ENCODE measurements at regions not wholly inside any gene's neighbourhood (a gene's known extent, or its start where the extent isn't known, plus 50 kb on each side); places are given as distances from the start of the nearest gene placed in this dataset.

GRCh38 chr13:66128201-66128600 lies 1101.9 kb downstream of the PCDH9 start:
- no peaks in the 10 kb centered on the region for H3K4me1 ChIP-seq (ENCODE audit: insufficient read depth, low read length)
- Mint-ChIP-seq H3K4me3 (no peak overlapping the region), H3K27me3 (no peaks in the 10 kb centered on the region), H3K4me1 (ENCODE audit: low read depth) (no peaks in the 10 kb centered on the region), H3K36me3 (ENCODE audit: low read depth) (no peaks in the 10 kb centered on the region), H3K27ac (no peak overlapping the region), H3K9me3 (no peaks in the 10 kb centered on the region)
- POLR2A ChIA-PET: no interaction called here
- H3K27ac ChIP-seq (ENCODE audit: low read depth in 1 of 2, low read length in 2 of 2): no peak overlapping the region
- TF ChIP-seq CTCF (IDR thresholded peaks at IDR 0.05): no peak
- H3K36me3 ChIP-seq (ENCODE audit: insufficient read depth, low read length): no peaks in the 10 kb centered on the region
- DNase-seq (no peak), ATAC-seq (ENCODE audit: poor library complexity) (no peak)
- H3K4me3 ChIP-seq (ENCODE audit: low read length): no peak overlapping the region
- H3K27me3 ChIP-seq (ENCODE audit: control insufficient read depth in 1 of 2, insufficient read depth in 2 of 2, low read length in 2 of 2): no peaks in the 10 kb centered on the region
- H3K9me3 ChIP-seq (ENCODE audit: control insufficient read depth in 1 of 2, insufficient read depth in 1 of 2, low read length in 2 of 2): peaks cover 4 to 7% of the 10 kb centered on the region in 2 experiments
- intact Hi-C loops (cut with DNase I, micrococcal nuclease): no loop called here
- CTCF ChIA-PET: no interaction called here

- Histone ChIP-seq H3K36me3 (ENCODE audit: insufficient read depth, low read length) (no peaks in the 10 kb centered on the region), H3K9me3 (ENCODE audit: control insufficient read depth in 1 of 2, insufficient read depth in 1 of 2, low read length in 2 of 2) (peaks cover 0 to 3% of the 10 kb centered on the region in 2 experiments), H3K27ac (ENCODE audit: low read depth in 1 of 2, low read length in 2 of 2) (no peak overlapping the region), H3K4me3 (ENCODE audit: low read length) (no peak overlapping the region), H3K27me3 (ENCODE audit: control insufficient read depth in 1 of 2, insufficient read depth in 2 of 2, low read length in 2 of 2) (no peaks in the 10 kb centered on the region), H3K4me1 (ENCODE audit: insufficient read depth, low read length) (no peaks in the 10 kb centered on the region)
- no peak for ATAC-seq (ENCODE audit: poor library complexity)
- Mint-ChIP-seq H3K4me3 (no peak overlapping the region), H3K4me1 (ENCODE audit: low read depth) (no peaks in the 10 kb centered on the region), H3K36me3 (ENCODE audit: low read depth) (no peaks in the 10 kb centered on the region), H3K27me3 (no peaks in the 10 kb centered on the region), H3K9me3 (peaks cover 4% of the 10 kb centered on the region), H3K27ac (no peak overlapping the region)
- TF ChIP-seq CTCF (IDR thresholded peaks at IDR 0.05): no peak
- no peak for DNase-seq
- intact Hi-C loops (cut with DNase I, micrococcal nuclease): no loop called here
- ChIA-PET CTCF (no interaction called here), POLR2A (no interaction called here)
These were observed 1112.6 kb downstream of the PCDH9 start for GRCh38 chr13:66117563-66117962.

- no peaks in the 10 kb centered on the region for H3K36me3 Mint-ChIP-seq (ENCODE audit: low read depth)
- Histone ChIP-seq H3K36me3 (ENCODE audit: insufficient read depth, low read length) (no peaks in the 10 kb centered on the region), H3K9me3 (ENCODE audit: control insufficient read depth in 1 of 2, insufficient read depth in 1 of 2, low read length in 2 of 2) (no peaks in the 10 kb centered on the region), H3K27me3 (ENCODE audit: control insufficient read depth in 1 of 2, insufficient read depth in 2 of 2, low read length in 2 of 2) (no peaks in the 10 kb centered on the region), H3K27ac (ENCODE audit: low read depth in 1 of 2, low read length in 2 of 2) (no peak overlapping the region), H3K4me1 (ENCODE audit: insufficient read depth, low read length) (no peaks in the 10 kb centered on the region), H3K4me3 (ENCODE audit: low read length) (no peak overlapping the region)
- ChIA-PET CTCF (no interaction called here), POLR2A (no interaction called here)
- no peak for TF ChIP-seq CTCF (IDR thresholded peaks at IDR 0.05)
- H3K27me3 Mint-ChIP-seq: no peaks in the 10 kb centered on the region
- ATAC-seq (ENCODE audit: poor library complexity) (no peak), DNase-seq (no peak)
- H3K4me1 Mint-ChIP-seq (ENCODE audit: low read depth): no peaks in the 10 kb centered on the region
- intact Hi-C loops (cut with DNase I, micrococcal nuclease): no loop called here
- no peaks in the 10 kb centered on the region for H3K9me3 Mint-ChIP-seq
- H3K27ac Mint-ChIP-seq: no peak overlapping the region
- H3K4me3 Mint-ChIP-seq: no peak overlapping the region
These were observed 1116.1 kb downstream of the PCDH9 start for GRCh38 chr13:66113882-66114526.
